Upper lobe of left lung (tissue), 4 donors: ENCODE measurements at regions not wholly inside any gene's neighbourhood (a gene's known extent, or its start where the extent isn't known, plus 50 kb on each side); places are given as distances from the start of the nearest gene placed in this dataset.

Source experiments
- EP300 ChIP-seq, 4 donors: sonication (generic); formaldehyde crosslinking; IDR thresholded peaks; one replicate each; pipeline ENCODE4 v1.5.1; 2017; ENCODE audit warnings: antibody characterized with exemption in 4 of 4, control low read depth in 2 of 4
- POLR2A ChIP-seq, 4 donors: fragments of 450-650 bp; IDR thresholded peaks; one replicate each; pipeline ENCODE4 v1.5.1; 2016 to 2017; ENCODE audit warnings: antibody characterized with exemption in 4 of 4, mild to moderate bottlenecking in 2 of 4
- POLR2AphosphoS5 ChIP-seq, 2 donors: sonication (generic); formaldehyde crosslinking; IDR thresholded peaks; one replicate each; pipeline ENCODE4 v1.5.1; 2017; ENCODE audit warnings: antibody characterized with exemption in 2 of 2
- TF ChIP-seq, protein P1 (sequence below), 6 experiments: fragments of 450-650 bp in 4 of 6; fragments of 200-600 bp in 2 of 6; sonication (generic) in 2 of 6; IDR thresholded peaks; one replicate each; pipeline ENCODE4 v1.5.1; 2016 to 2019; ENCODE audit warnings: antibody characterized with exemption in 6 of 6

DNA sequence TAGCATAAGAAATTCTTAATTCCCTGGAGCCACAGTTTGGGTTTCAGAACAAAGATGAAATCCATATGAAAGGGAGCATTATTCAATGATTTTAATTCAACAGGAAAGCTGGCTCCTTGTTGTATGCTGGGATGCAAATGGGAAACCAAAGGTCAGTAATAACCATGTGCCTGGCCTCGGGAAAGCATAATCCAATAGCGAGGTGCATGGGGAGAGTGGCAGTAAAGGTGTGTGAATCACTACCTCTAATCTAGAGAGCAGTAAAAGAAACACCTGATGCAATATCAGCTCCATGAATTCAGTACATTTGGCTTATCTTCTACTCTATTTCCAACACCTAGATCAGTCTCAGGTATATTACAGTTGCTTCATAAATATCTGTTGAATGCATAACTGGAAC lies 220.1 kb downstream of the FBXO15 start:
- TF ChIP-seq POLR2A (IDR thresholded peaks at IDR 0.05) (no peak), EP300 (IDR thresholded peaks at IDR 0.05) (no peak), POLR2AphosphoS5 (IDR thresholded peaks at IDR 0.05) (no peak)
- TF ChIP-seq, protein P1, sequence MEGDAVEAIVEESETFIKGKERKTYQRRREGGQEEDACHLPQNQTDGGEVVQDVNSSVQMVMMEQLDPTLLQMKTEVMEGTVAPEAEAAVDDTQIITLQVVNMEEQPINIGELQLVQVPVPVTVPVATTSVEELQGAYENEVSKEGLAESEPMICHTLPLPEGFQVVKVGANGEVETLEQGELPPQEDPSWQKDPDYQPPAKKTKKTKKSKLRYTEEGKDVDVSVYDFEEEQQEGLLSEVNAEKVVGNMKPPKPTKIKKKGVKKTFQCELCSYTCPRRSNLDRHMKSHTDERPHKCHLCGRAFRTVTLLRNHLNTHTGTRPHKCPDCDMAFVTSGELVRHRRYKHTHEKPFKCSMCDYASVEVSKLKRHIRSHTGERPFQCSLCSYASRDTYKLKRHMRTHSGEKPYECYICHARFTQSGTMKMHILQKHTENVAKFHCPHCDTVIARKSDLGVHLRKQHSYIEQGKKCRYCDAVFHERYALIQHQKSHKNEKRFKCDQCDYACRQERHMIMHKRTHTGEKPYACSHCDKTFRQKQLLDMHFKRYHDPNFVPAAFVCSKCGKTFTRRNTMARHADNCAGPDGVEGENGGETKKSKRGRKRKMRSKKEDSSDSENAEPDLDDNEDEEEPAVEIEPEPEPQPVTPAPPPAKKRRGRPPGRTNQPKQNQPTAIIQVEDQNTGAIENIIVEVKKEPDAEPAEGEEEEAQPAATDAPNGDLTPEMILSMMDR (IDR thresholded peaks at IDR 0.05), result no peak
